Stimulated activated naive CD8-positive, alpha-beta T cell treated with anti-CD3 and anti-CD28 coated beads, Interleukin-15, Interleukin-2, amounts not matched to agents 100 ng/mL and 50 ng/mL, for 24 hours (primary cell): ENCODE measurements at regions not wholly inside any gene's neighbourhood (a gene's known extent, or its start where the extent isn't known, plus 50 kb on each side); places are given as distances from the start of the nearest gene placed in this dataset.

Experiments
- H3K27ac Mint-ChIP-seq: one replicate; pipeline ENCODE4 v1.8.0; 2021; ENCODE audit warnings: mild to moderate bottlenecking, mixed read lengths
- H3K27me3 Mint-ChIP-seq: one replicate; pipeline ENCODE4 v1.8.0; 2021; ENCODE audit warnings: mixed read lengths
- H3K36me3 Mint-ChIP-seq: one replicate; pipeline ENCODE4 v1.8.0; 2021; ENCODE audit warnings: low read depth, mixed read lengths
- H3K4me1 Mint-ChIP-seq: one replicate; pipeline ENCODE4 v1.8.0; 2021; ENCODE audit warnings: low read depth, mixed read lengths
- H3K4me3 Mint-ChIP-seq: one replicate; pipeline ENCODE4 v1.8.0; 2021; ENCODE audit warnings: mild to moderate bottlenecking, mixed read lengths
- H3K9me3 Mint-ChIP-seq: one replicate; pipeline ENCODE4 v1.8.0; 2021; ENCODE audit warnings: mixed read lengths

DNA sequence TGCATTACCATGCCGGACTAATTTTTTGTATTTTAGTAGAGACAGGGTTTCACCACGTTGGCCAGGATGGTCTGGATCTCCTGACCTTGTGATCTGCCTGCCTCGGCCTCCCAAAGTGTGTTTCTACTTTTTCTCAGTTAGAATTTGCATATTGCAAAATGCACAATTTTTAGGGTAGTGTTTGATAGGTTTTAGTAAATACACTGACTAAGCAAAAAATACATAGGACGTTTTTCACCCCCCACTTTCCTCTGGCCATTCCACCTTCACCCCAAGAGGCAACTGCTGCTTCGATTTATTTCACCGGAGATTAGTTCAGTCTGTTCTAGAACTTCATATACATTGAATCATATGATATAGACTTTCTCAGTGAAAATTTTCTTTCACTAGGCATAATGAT lies 1269.1 kb downstream of the TBC1D22A start:
- H3K27me3 Mint-ChIP-seq = no peaks in the 10 kb centered on the region
- no peaks in the 10 kb centered on the region for H3K9me3 Mint-ChIP-seq
- no peaks in the 10 kb centered on the region for H3K36me3 Mint-ChIP-seq
- no peak overlapping the region for H3K27ac Mint-ChIP-seq
- no peak overlapping the region for H3K4me3 Mint-ChIP-seq
- H3K4me1 Mint-ChIP-seq = no peaks in the 10 kb centered on the region

DNA sequence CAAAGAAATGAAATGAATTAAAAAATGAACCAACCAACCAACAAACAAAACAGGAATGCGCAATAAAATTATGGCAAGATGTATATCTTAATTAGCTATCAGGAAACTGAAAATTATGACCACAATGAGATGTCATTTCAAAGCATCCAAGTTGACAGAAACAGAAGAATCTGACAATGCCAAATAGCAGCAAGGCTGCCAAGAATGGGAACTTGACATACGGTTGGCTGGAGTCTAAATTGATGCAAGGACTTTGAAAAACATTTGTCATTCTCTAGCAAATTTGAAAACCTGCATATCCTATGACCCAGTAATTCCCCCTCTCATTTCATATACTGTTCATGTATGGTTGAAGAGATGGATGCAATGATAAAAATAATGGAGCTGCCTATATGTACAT lies 1262.6 kb downstream of the TBC1D22A start:
- Mint-ChIP-seq H3K27me3 (peaks cover 4% of the 10 kb centered on the region), H3K9me3 (peaks cover 11% of the 10 kb centered on the region), H3K4me3 (no peak overlapping the region), H3K27ac (no peak overlapping the region), H3K36me3 (no peaks in the 10 kb centered on the region), H3K4me1 (no peaks in the 10 kb centered on the region)

- Mint-ChIP-seq H3K4me3 (no peak overlapping the region), H3K4me1 (no peaks in the 10 kb centered on the region), H3K27ac (no peak overlapping the region), H3K27me3 (peaks cover 16% of the 10 kb centered on the region), H3K9me3 (peaks cover 22% of the 10 kb centered on the region), H3K36me3 (peaks cover 7% of the 10 kb centered on the region)
Observed at GRCh38 chr22:48021991-48022401, 1259.5 kb downstream of the TBC1D22A start.

DNA sequence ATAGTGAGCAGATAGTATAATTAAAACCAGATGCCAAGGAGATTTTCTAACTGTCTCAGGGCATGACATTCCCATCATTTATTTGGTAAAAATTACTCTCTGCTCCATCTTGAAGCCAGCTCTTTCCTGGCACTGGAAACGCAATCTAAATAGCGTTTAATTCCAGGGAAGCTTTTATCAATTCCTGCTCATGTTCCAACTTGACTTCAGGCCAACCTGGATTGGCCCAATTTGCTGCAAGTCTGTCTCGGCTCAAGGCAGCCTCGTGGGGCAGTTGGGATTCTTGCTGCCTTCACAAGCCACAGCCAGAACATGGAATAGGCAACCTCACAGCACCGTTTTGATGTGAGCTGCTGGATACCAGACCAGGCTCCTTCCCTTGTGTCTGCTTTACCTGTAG lies 1255.9 kb downstream of the TBC1D22A start:
- H3K4me3 Mint-ChIP-seq = no peak overlapping the region
- H3K27ac Mint-ChIP-seq = no peak overlapping the region
- H3K4me1 Mint-ChIP-seq = no peaks in the 10 kb centered on the region
- peaks cover 22% of the 10 kb centered on the region for H3K9me3 Mint-ChIP-seq
- H3K36me3 Mint-ChIP-seq = peaks cover 7% of the 10 kb centered on the region
- H3K27me3 Mint-ChIP-seq = peaks cover 28% of the 10 kb centered on the region

DNA sequence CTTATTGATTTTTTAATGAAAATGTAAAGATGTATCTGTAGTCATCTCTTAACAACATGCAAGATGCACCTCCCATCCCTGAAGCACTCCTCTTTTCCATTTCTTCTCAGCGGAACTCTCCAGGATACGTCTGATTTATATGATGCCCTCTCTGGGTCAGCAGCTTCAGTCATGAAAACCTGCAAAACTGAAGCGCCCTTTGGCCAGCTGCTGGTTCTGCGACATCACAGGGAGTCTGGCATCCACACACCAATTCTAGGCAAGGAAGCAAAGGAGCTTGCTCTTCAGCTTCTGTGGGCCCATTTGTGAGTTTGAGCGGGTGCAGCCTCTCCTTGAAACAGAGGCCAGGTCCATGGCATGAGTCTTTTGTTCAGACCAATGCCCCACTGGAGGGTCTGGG lies 1253.3 kb downstream of the TBC1D22A start:
- Mint-ChIP-seq H3K27ac (no peak overlapping the region), H3K9me3 (peaks cover 17% of the 10 kb centered on the region), H3K4me3 (no peak overlapping the region), H3K4me1 (no peaks in the 10 kb centered on the region), H3K36me3 (peaks cover 7% of the 10 kb centered on the region), H3K27me3 (peaks cover 24% of the 10 kb centered on the region)

DNA sequence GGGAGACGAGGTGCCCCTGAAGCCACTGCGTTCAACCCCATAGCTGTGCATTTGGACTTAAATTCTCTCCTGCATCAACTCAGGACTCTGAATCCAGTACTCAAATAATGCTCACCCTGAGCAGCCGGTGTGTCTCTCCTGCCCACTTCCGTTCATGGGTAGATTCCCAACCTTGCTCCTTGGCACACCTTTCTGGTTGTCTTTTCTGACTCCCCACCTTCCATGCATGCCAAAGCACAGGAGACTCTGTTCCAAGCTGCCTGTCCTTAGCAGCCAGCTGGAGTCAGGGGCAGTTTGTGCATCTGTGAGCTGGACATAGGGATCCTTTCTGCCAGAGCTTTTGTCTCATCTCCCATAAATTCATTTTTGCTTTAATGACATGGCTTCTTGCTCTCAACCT lies 1242.5 kb downstream of the TBC1D22A start:
- peaks cover 3% of the 10 kb centered on the region for H3K27me3 Mint-ChIP-seq
- H3K4me1 Mint-ChIP-seq = no peaks in the 10 kb centered on the region
- no peaks in the 10 kb centered on the region for H3K9me3 Mint-ChIP-seq
- H3K36me3 Mint-ChIP-seq = no peaks in the 10 kb centered on the region
- H3K27ac Mint-ChIP-seq = no peak overlapping the region
- no peak overlapping the region for H3K4me3 Mint-ChIP-seq

GRCh38 chr22:48004038-48004437 lies 1241.6 kb downstream of the TBC1D22A start:
- no peak overlapping the region for H3K4me3 Mint-ChIP-seq
- H3K9me3 Mint-ChIP-seq = no peaks in the 10 kb centered on the region
- H3K36me3 Mint-ChIP-seq = no peaks in the 10 kb centered on the region
- H3K4me1 Mint-ChIP-seq = no peaks in the 10 kb centered on the region
- peaks cover 3% of the 10 kb centered on the region for H3K27me3 Mint-ChIP-seq
- no peak overlapping the region for H3K27ac Mint-ChIP-seq

- Mint-ChIP-seq H3K36me3 (no peaks in the 10 kb centered on the region), H3K27me3 (peaks cover under 1% of the 10 kb centered on the region), H3K9me3 (no peaks in the 10 kb centered on the region), H3K4me3 (no peak overlapping the region), H3K27ac (peak overlapping the region; percentile 11), H3K4me1 (no peaks in the 10 kb centered on the region)
Observed at GRCh38 chr22:48001101-48001500, 1238.7 kb downstream of the TBC1D22A start.

GRCh38 chr22:47997612-47998011 lies 1235.2 kb downstream of the TBC1D22A start:
- Mint-ChIP-seq H3K27me3 (no peaks in the 10 kb centered on the region), H3K4me3 (no peak overlapping the region), H3K27ac (no peak overlapping the region), H3K4me1 (no peaks in the 10 kb centered on the region), H3K36me3 (no peaks in the 10 kb centered on the region), H3K9me3 (no peaks in the 10 kb centered on the region)

- no peaks in the 10 kb centered on the region for H3K27me3 Mint-ChIP-seq
- H3K4me1 Mint-ChIP-seq = no peaks in the 10 kb centered on the region
- H3K36me3 Mint-ChIP-seq = no peaks in the 10 kb centered on the region
- no peaks in the 10 kb centered on the region for H3K9me3 Mint-ChIP-seq
- H3K27ac Mint-ChIP-seq = no peak overlapping the region
- no peak overlapping the region for H3K4me3 Mint-ChIP-seq
Observed at GRCh38 chr22:47997052-47997590, 1234.7 kb downstream of the TBC1D22A start.

DNA sequence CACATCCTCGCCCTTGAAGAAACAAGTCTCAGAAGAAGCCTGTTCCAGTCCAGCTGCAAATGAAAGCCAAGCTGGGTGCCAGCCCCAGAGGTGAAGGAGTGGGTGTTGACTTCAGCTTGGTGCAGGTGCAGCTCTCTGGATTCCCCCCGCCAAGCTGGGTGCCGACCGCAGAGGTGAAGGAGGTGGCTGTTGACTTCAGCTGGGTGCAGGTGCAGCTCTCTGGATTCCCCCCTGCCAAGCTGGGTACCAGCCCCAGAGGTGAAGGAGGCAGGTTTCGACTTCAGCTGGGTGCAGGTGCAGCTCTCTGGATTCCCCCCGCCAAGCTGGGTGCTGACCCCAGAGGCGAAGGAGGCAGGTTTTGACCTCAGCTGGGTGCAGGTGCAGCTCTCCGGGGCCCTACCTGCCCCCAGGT lies 1234.0 kb downstream of the TBC1D22A start:
- no peaks in the 10 kb centered on the region for H3K9me3 Mint-ChIP-seq
- no peaks in the 10 kb centered on the region for H3K36me3 Mint-ChIP-seq
- peaks cover 1% of the 10 kb centered on the region for H3K27me3 Mint-ChIP-seq
- H3K4me1 Mint-ChIP-seq = no peaks in the 10 kb centered on the region
- no peak overlapping the region for H3K27ac Mint-ChIP-seq
- no peak overlapping the region for H3K4me3 Mint-ChIP-seq

GRCh38 chr22:47995718-47996117 lies 1233.3 kb downstream of the TBC1D22A start:
- no peak overlapping the region for H3K4me3 Mint-ChIP-seq
- no peak overlapping the region for H3K27ac Mint-ChIP-seq
- no peaks in the 10 kb centered on the region for H3K36me3 Mint-ChIP-seq
- H3K9me3 Mint-ChIP-seq = no peaks in the 10 kb centered on the region
- peaks cover 3% of the 10 kb centered on the region for H3K27me3 Mint-ChIP-seq
- H3K4me1 Mint-ChIP-seq = no peaks in the 10 kb centered on the region

GRCh38 chr22:47995264-47995627 lies 1232.8 kb downstream of the TBC1D22A start:
- Mint-ChIP-seq H3K36me3 (no peaks in the 10 kb centered on the region), H3K27ac (no peak overlapping the region), H3K4me1 (no peaks in the 10 kb centered on the region), H3K9me3 (no peaks in the 10 kb centered on the region), H3K4me3 (no peak overlapping the region), H3K27me3 (peaks cover 6% of the 10 kb centered on the region)

- Mint-ChIP-seq H3K36me3 (no peaks in the 10 kb centered on the region), H3K4me1 (no peaks in the 10 kb centered on the region), H3K4me3 (no peak overlapping the region), H3K9me3 (peaks cover under 1% of the 10 kb centered on the region), H3K27me3 (peaks cover 8% of the 10 kb centered on the region), H3K27ac (no peak overlapping the region)
Observed at GRCh38 chr22:47994601-47995263, 1232.3 kb downstream of the TBC1D22A start.

DNA sequence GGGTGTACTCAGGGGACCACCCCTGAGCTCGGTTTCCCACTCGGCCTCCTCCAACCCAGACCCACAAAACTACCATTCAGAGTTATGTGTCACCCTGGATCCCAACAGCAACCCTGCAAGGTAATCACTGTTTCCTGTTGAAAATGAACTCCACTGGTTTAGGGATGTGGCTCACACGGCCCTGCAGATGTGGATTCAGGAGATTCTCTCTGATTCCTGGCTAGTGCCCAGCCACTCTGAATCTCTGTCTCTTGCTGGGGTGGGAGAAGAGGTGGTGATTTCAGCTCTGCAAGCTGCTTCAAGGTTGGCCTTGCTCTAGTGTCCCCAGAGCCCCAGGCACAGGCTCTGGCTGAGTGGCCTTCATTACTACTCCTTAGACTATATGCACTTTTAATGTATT lies 1231.6 kb downstream of the TBC1D22A start:
- peaks cover 13% of the 10 kb centered on the region for H3K27me3 Mint-ChIP-seq
- H3K4me3 Mint-ChIP-seq = no peak overlapping the region
- no peaks in the 10 kb centered on the region for H3K4me1 Mint-ChIP-seq
- H3K36me3 Mint-ChIP-seq = no peaks in the 10 kb centered on the region
- no peak overlapping the region for H3K27ac Mint-ChIP-seq
- peaks cover 5% of the 10 kb centered on the region for H3K9me3 Mint-ChIP-seq

DNA sequence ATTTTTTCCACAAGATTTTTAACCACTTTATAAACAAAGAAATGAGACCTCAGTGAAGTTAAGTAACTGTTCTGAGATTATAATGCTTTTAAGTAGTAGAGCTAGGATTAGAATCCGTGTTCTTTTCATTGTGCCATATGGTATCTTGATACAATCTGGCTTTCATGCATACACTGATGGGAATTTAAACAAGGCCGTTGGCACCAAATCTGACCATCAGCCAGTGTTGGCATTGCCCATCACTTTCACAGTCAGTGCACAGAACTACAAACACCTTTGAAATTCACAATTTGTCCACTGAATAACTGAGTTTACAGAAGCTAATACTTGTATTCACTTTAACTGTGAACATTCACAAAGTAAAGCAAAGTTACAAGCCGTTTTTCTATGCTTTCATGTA lies 1228.0 kb downstream of the TBC1D22A start:
- Mint-ChIP-seq H3K9me3 (peaks cover 30% of the 10 kb centered on the region), H3K36me3 (no peaks in the 10 kb centered on the region), H3K4me3 (no peak overlapping the region), H3K4me1 (no peaks in the 10 kb centered on the region), H3K27ac (no peak overlapping the region), H3K27me3 (peaks cover 23% of the 10 kb centered on the region)
